ENCODE measurements at regions not wholly inside any gene's neighbourhood (a gene's known extent, or its start where the extent isn't known, plus 50 kb on each side); places are given as distances from the start of the nearest gene placed in this dataset.

DNA sequence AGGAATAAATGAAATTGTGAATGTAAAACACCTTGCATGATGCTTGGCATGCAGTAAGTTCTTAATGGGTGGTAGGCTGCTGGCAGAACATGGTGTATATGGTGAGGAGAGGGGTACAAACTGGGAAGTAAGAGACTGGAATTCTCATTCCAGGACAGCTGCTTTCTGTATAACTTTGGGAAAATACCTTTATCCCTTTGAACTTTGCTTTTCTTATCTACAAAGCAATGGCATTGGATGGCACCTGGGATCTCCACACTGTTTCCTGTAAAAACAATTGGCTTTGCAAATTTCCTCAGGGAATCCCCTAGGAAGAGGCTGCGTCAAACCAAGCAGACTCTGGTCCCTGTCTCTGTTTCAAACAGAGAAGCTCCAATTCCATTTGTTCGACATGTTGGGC, 100.7 kb upstream of the SLC4A7 start:
- H3K9me3 ChIP-seq (ENCODE audit: control insufficient read depth, insufficient read depth, low read length) = no peaks in the 10 kb centered on the region
- H3K4me3 ChIP-seq (ENCODE audit: low read depth, low read length) = no peak overlapping the region
- H3K4me1 ChIP-seq (ENCODE audit: control insufficient read depth, insufficient read depth, low read length) = peaks cover 2% of the 10 kb centered on the region
- H3K36me3 ChIP-seq (ENCODE audit: control insufficient read depth, insufficient read depth, low read length) = no peaks in the 10 kb centered on the region
- H3K27me3 ChIP-seq (ENCODE audit: control insufficient read depth, insufficient read depth, low read length) = no peaks in the 10 kb centered on the region
- H3K9ac ChIP-seq (ENCODE audit: low read depth, low read length) = no peak overlapping the region

DNA sequence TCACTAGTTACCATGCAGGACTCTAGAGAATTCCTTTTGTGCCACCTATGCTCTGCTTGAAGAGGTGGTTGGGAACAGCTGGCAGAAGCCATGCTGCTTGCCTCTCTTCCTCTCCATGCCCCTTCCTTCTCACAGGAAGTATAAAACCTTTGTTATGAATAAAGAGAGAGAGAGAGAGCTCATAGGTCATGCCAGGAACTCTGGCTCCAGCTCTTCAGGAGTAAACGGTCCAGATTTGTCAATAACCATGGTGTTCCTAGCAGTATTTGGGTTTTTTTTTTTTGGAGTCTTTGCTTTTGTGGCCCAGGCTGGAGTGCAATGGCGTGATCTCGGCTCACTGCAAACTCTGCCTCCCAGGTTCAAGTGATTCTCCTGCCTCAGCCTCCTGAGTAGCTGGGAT, 97.7 kb upstream of the SLC4A7 start:
- no peaks in the 10 kb centered on the region for H3K4me1 ChIP-seq (ENCODE audit: control insufficient read depth, insufficient read depth, low read length)
- no peaks in the 10 kb centered on the region for H3K9me3 ChIP-seq (ENCODE audit: control insufficient read depth, insufficient read depth, low read length)

GRCh38 chr3:27578032-27578431, 93.8 kb upstream of the SLC4A7 start:
- H3K9ac ChIP-seq (ENCODE audit: low read depth, low read length) = no peak overlapping the region
- H3K9me3 ChIP-seq (ENCODE audit: control insufficient read depth, insufficient read depth, low read length) = no peaks in the 10 kb centered on the region
- no peaks in the 10 kb centered on the region for H3K4me1 ChIP-seq (ENCODE audit: control insufficient read depth, insufficient read depth, low read length)

More for the DNA sequence above, 97.7 kb upstream of the SLC4A7 start:
- H3K36me3 ChIP-seq (ENCODE audit: control insufficient read depth, insufficient read depth, low read length) = no peaks in the 10 kb centered on the region
- H3K27me3 ChIP-seq (ENCODE audit: control insufficient read depth, insufficient read depth, low read length) = no peaks in the 10 kb centered on the region
- H3K4me3 ChIP-seq (ENCODE audit: low read depth, low read length) = no peak overlapping the region
- no peak overlapping the region for H3K9ac ChIP-seq (ENCODE audit: low read depth, low read length)

GRCh38 chr3:27577504-27577903, 93.3 kb upstream of the SLC4A7 start:
- Histone ChIP-seq H3K4me1 (ENCODE audit: control insufficient read depth, insufficient read depth, low read length) (no peaks in the 10 kb centered on the region), H3K9ac (ENCODE audit: low read depth, low read length) (no peak overlapping the region), H3K27me3 (ENCODE audit: control insufficient read depth, insufficient read depth, low read length) (no peaks in the 10 kb centered on the region)

More at GRCh38 chr3:27578032-27578431, 93.8 kb upstream of the SLC4A7 start:
- Histone ChIP-seq H3K4me3 (ENCODE audit: low read depth, low read length) (no peak overlapping the region), H3K36me3 (ENCODE audit: control insufficient read depth, insufficient read depth, low read length) (no peaks in the 10 kb centered on the region), H3K27me3 (ENCODE audit: control insufficient read depth, insufficient read depth, low read length) (no peaks in the 10 kb centered on the region)

GRCh38 chr3:27576171-27576570, 92.0 kb upstream of the SLC4A7 start:
- H3K9ac ChIP-seq (ENCODE audit: low read depth, low read length) = no peak overlapping the region
- no peaks in the 10 kb centered on the region for H3K27me3 ChIP-seq (ENCODE audit: control insufficient read depth, insufficient read depth, low read length)
- no peaks in the 10 kb centered on the region for H3K9me3 ChIP-seq (ENCODE audit: control insufficient read depth, insufficient read depth, low read length)
- no peaks in the 10 kb centered on the region for H3K36me3 ChIP-seq (ENCODE audit: control insufficient read depth, insufficient read depth, low read length)
- no peaks in the 10 kb centered on the region for H3K4me1 ChIP-seq (ENCODE audit: control insufficient read depth, insufficient read depth, low read length)
- no peak overlapping the region for H3K4me3 ChIP-seq (ENCODE audit: low read depth, low read length)

More at GRCh38 chr3:27577504-27577903, 93.3 kb upstream of the SLC4A7 start:
- Histone ChIP-seq H3K9me3 (ENCODE audit: control insufficient read depth, insufficient read depth, low read length) (no peaks in the 10 kb centered on the region), H3K36me3 (ENCODE audit: control insufficient read depth, insufficient read depth, low read length) (no peaks in the 10 kb centered on the region), H3K4me3 (ENCODE audit: low read depth, low read length) (no peak overlapping the region)

DNA sequence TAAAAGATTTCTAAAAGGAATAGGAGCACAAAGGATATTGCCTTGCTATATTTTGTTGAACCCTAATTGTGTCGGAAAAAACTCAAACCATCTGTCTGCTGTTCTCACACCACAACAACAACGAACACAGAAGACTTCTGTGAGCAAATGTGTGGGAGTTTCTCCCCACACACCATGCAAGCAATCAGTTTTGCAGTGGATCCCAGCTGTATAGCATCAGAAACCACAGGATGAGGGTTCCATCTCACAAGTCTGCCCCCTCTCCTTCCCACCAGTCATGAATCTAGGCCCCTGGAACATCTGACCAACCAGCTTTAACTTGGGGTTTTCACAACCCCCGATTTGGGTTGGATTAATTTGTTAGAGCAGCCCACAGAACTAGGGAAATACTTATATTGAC, 91.3 kb upstream of the SLC4A7 start:
- no peak overlapping the region for H3K4me3 ChIP-seq (ENCODE audit: low read depth, low read length)
- no peaks in the 10 kb centered on the region for H3K36me3 ChIP-seq (ENCODE audit: control insufficient read depth, insufficient read depth, low read length)
- H3K9me3 ChIP-seq (ENCODE audit: control insufficient read depth, insufficient read depth, low read length) = no peaks in the 10 kb centered on the region
- H3K4me1 ChIP-seq (ENCODE audit: control insufficient read depth, insufficient read depth, low read length) = no peaks in the 10 kb centered on the region
- no peaks in the 10 kb centered on the region for H3K27me3 ChIP-seq (ENCODE audit: control insufficient read depth, insufficient read depth, low read length)
- no peak overlapping the region for H3K9ac ChIP-seq (ENCODE audit: low read depth, low read length)

DNA sequence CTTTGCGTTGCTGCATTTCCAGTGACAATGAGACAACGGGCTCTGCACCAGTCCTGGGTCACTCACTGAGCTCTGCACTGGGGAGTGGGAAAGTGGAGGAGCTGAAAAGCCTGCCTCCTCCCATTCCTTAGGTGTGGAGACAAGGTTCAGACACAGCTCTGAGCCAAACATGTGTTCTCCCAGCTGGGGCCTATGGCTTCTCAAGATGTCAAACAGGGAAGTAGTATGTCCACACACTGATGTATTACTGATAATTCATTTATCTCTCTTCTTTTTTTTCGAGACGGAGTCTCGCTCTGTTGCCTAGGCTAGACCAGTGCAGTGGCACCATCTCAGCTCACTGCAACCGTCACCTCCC, 90.2 kb upstream of the SLC4A7 start:
- Histone ChIP-seq H3K4me3 (ENCODE audit: low read depth, low read length) (no peak overlapping the region), H3K27me3 (ENCODE audit: control insufficient read depth, insufficient read depth, low read length) (no peaks in the 10 kb centered on the region), H3K36me3 (ENCODE audit: control insufficient read depth, insufficient read depth, low read length) (no peaks in the 10 kb centered on the region), H3K4me1 (ENCODE audit: control insufficient read depth, insufficient read depth, low read length) (no peaks in the 10 kb centered on the region), H3K9me3 (ENCODE audit: control insufficient read depth, insufficient read depth, low read length) (no peaks in the 10 kb centered on the region), H3K9ac (ENCODE audit: low read depth, low read length) (no peak overlapping the region)

GRCh38 chr3:27573780-27574437, 89.7 kb upstream of the SLC4A7 start:
- no peaks in the 10 kb centered on the region for H3K27me3 ChIP-seq (ENCODE audit: control insufficient read depth, insufficient read depth, low read length)
- no peaks in the 10 kb centered on the region for H3K36me3 ChIP-seq (ENCODE audit: control insufficient read depth, insufficient read depth, low read length)
- no peaks in the 10 kb centered on the region for H3K9me3 ChIP-seq (ENCODE audit: control insufficient read depth, insufficient read depth, low read length)
- H3K4me3 ChIP-seq (ENCODE audit: low read depth, low read length) = no peak overlapping the region
- no peak overlapping the region for H3K9ac ChIP-seq (ENCODE audit: low read depth, low read length)
- H3K4me1 ChIP-seq (ENCODE audit: control insufficient read depth, insufficient read depth, low read length) = no peaks in the 10 kb centered on the region

GRCh38 chr3:27573138-27573537, 89.0 kb upstream of the SLC4A7 start:
- no peaks in the 10 kb centered on the region for H3K9me3 ChIP-seq (ENCODE audit: control insufficient read depth, insufficient read depth, low read length)
- no peak overlapping the region for H3K9ac ChIP-seq (ENCODE audit: low read depth, low read length)
- no peaks in the 10 kb centered on the region for H3K36me3 ChIP-seq (ENCODE audit: control insufficient read depth, insufficient read depth, low read length)

DNA sequence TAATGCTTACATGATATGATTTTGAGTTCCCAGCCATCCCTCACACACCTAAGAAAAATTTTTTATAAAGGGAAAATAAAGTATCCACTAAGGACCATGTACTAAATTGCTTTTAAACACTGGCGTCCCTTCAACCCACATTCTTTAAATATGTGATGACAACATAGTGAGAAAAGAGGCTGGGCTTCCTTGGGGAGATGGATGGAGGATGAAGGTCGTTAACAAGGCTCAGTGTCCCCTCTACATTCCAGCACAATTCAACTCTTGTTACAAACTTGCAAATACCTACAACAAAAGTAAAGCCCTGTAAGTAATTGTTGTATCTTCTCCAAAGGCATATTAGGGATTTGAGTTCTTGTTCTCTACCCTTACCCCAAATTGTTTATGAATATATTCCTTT, 87.2 kb upstream of the SLC4A7 start:
- H3K27me3 ChIP-seq (ENCODE audit: control insufficient read depth, insufficient read depth, low read length) = no peaks in the 10 kb centered on the region
- no peak overlapping the region for H3K9ac ChIP-seq (ENCODE audit: low read depth, low read length)

More at GRCh38 chr3:27573138-27573537, 89.0 kb upstream of the SLC4A7 start:
- no peaks in the 10 kb centered on the region for H3K4me1 ChIP-seq (ENCODE audit: control insufficient read depth, insufficient read depth, low read length)
- H3K27me3 ChIP-seq (ENCODE audit: control insufficient read depth, insufficient read depth, low read length) = no peaks in the 10 kb centered on the region
- H3K4me3 ChIP-seq (ENCODE audit: low read depth, low read length) = no peak overlapping the region

GRCh38 chr3:27570421-27571106, 86.4 kb upstream of the SLC4A7 start:
- no peaks in the 10 kb centered on the region for H3K36me3 ChIP-seq (ENCODE audit: control insufficient read depth, insufficient read depth, low read length)
- no peaks in the 10 kb centered on the region for H3K4me1 ChIP-seq (ENCODE audit: control insufficient read depth, insufficient read depth, low read length)
- no peak overlapping the region for H3K4me3 ChIP-seq (ENCODE audit: low read depth, low read length)
- H3K27me3 ChIP-seq (ENCODE audit: control insufficient read depth, insufficient read depth, low read length) = no peaks in the 10 kb centered on the region
- H3K9me3 ChIP-seq (ENCODE audit: control insufficient read depth, insufficient read depth, low read length) = no peaks in the 10 kb centered on the region
- H3K9ac ChIP-seq (ENCODE audit: low read depth, low read length) = no peak overlapping the region

More for the DNA sequence above, 87.2 kb upstream of the SLC4A7 start:
- no peaks in the 10 kb centered on the region for H3K9me3 ChIP-seq (ENCODE audit: control insufficient read depth, insufficient read depth, low read length)
- H3K4me3 ChIP-seq (ENCODE audit: low read depth, low read length) = no peak overlapping the region
- no peaks in the 10 kb centered on the region for H3K36me3 ChIP-seq (ENCODE audit: control insufficient read depth, insufficient read depth, low read length)
- H3K4me1 ChIP-seq (ENCODE audit: control insufficient read depth, insufficient read depth, low read length) = no peaks in the 10 kb centered on the region

GRCh38 chr3:27568393-27568792, 84.2 kb upstream of the SLC4A7 start:
- Histone ChIP-seq H3K9ac (ENCODE audit: low read depth, low read length) (no peak overlapping the region), H3K4me1 (ENCODE audit: control insufficient read depth, insufficient read depth, low read length) (no peaks in the 10 kb centered on the region), H3K27me3 (ENCODE audit: control insufficient read depth, insufficient read depth, low read length) (no peaks in the 10 kb centered on the region), H3K9me3 (ENCODE audit: control insufficient read depth, insufficient read depth, low read length) (no peaks in the 10 kb centered on the region), H3K4me3 (ENCODE audit: low read depth, low read length) (no peak overlapping the region), H3K36me3 (ENCODE audit: control insufficient read depth, insufficient read depth, low read length) (no peaks in the 10 kb centered on the region)
